ENCODE measurements at regions not wholly inside any gene's neighbourhood (a gene's known extent, or its start where the extent isn't known, plus 50 kb on each side); places are given as distances from the start of the nearest gene placed in this dataset.

GRCh38 chr15:20646529-20647142 is 105.0 kb upstream of the GOLGA6L6 start:
- no peak for DNase-seq
- Mint-ChIP-seq H3K4me3 (ENCODE audit: unreplicated experiment) (no peak overlapping the region), H3K36me3 (ENCODE audit: insufficient read depth, unreplicated experiment) (no peaks in the 10 kb centered on the region), H3K27me3 (ENCODE audit: insufficient read depth, unreplicated experiment) (peaks cover 16% of the 10 kb centered on the region), H3K4me1 (ENCODE audit: low read depth, unreplicated experiment) (no peaks in the 10 kb centered on the region), H3K9me3 (ENCODE audit: unreplicated experiment) (no peaks in the 10 kb centered on the region), H3K27ac (ENCODE audit: unreplicated experiment) (no peak overlapping the region)
- Histone ChIP-seq H3K9me3 (peaks cover 3% of the 10 kb centered on the region; the same call in 1 of the 2 replicates), H3K27me3 (replicated peaks; ENCODE audit: control insufficient read depth, insufficient read depth, low read length) (0 out of 2 replicates have a peak, but pooled peaks cover 1% of the 10 kb centered on the region), H3K36me3 (ENCODE audit: control insufficient read depth, insufficient read depth, low read length) (no peaks in the 10 kb centered on the region), H3K4me1 (no peaks in the 10 kb centered on the region), H3K4me3 (ENCODE audit: low read depth, low read length) (no peak overlapping the region)
- BruUV-seq (replicated peaks) = no TSS peak
- POLR2A ChIA-PET = no interaction called here
- CTCF ChIA-PET = no interaction called here
- TF ChIP-seq, protein P1, sequence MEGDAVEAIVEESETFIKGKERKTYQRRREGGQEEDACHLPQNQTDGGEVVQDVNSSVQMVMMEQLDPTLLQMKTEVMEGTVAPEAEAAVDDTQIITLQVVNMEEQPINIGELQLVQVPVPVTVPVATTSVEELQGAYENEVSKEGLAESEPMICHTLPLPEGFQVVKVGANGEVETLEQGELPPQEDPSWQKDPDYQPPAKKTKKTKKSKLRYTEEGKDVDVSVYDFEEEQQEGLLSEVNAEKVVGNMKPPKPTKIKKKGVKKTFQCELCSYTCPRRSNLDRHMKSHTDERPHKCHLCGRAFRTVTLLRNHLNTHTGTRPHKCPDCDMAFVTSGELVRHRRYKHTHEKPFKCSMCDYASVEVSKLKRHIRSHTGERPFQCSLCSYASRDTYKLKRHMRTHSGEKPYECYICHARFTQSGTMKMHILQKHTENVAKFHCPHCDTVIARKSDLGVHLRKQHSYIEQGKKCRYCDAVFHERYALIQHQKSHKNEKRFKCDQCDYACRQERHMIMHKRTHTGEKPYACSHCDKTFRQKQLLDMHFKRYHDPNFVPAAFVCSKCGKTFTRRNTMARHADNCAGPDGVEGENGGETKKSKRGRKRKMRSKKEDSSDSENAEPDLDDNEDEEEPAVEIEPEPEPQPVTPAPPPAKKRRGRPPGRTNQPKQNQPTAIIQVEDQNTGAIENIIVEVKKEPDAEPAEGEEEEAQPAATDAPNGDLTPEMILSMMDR (IDR thresholded peaks at IDR 0.05; ENCODE audit: insufficient read depth in 1 of 2, low read depth in 1 of 2, low read length in 1 of 2, severe bottlenecking in 1 of 2, unreplicated experiment in 1 of 2) = no peak
- intact Hi-C loops (cut with micrococcal nuclease; ENCODE audit: unreplicated experiment) = no loop called here

DNA sequence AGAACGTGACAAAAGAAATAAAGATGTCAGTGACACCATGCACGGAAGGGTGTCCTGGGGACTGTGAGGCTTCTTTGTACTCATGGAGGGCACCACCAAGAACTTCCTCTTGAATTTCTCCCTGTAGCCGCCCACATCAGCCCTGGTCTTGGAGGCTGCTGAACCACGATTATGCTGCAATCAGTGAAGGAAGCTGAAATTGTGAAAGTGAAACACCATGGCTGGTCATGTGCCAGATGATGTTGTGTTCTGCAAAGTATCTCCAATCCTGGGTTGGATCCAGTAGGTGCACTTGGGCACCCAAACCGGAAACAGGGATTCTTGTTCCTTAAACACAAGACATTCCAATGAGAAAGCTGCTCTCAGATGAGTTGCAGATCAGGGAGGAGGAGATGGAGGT is 104.4 kb upstream of the GOLGA6L6 start:
- Mint-ChIP-seq H3K4me1 (ENCODE audit: low read depth, unreplicated experiment) (no peaks in the 10 kb centered on the region), H3K27me3 (ENCODE audit: insufficient read depth, unreplicated experiment) (peaks cover 16% of the 10 kb centered on the region), H3K27ac (ENCODE audit: unreplicated experiment) (no peak overlapping the region), H3K36me3 (ENCODE audit: insufficient read depth, unreplicated experiment) (no peaks in the 10 kb centered on the region), H3K9me3 (ENCODE audit: unreplicated experiment) (no peaks in the 10 kb centered on the region), H3K4me3 (ENCODE audit: unreplicated experiment) (no peak overlapping the region)
- no TSS peak for BruUV-seq (replicated peaks)
- Histone ChIP-seq H3K4me3 (ENCODE audit: low read depth, low read length) (no peak overlapping the region), H3K36me3 (ENCODE audit: control insufficient read depth, insufficient read depth, low read length) (no peaks in the 10 kb centered on the region), H3K4me1 (no peaks in the 10 kb centered on the region), H3K27me3 (replicated peaks; ENCODE audit: control insufficient read depth, insufficient read depth, low read length) (0 out of 2 replicates have a peak, but pooled peaks cover 1% of the 10 kb centered on the region), H3K9me3 (peaks cover 3% of the 10 kb centered on the region; the same call in 1 of the 2 replicates)
- intact Hi-C loops (cut with micrococcal nuclease; ENCODE audit: unreplicated experiment) = no loop called here
- TF ChIP-seq, protein P1 (IDR thresholded peaks at IDR 0.05; ENCODE audit: insufficient read depth in 1 of 2, low read depth in 1 of 2, low read length in 1 of 2, severe bottlenecking in 1 of 2, unreplicated experiment in 1 of 2) = no peak
- ChIA-PET POLR2A (no interaction called here), CTCF (no interaction called here)
- DNase-seq = no peak

DNA sequence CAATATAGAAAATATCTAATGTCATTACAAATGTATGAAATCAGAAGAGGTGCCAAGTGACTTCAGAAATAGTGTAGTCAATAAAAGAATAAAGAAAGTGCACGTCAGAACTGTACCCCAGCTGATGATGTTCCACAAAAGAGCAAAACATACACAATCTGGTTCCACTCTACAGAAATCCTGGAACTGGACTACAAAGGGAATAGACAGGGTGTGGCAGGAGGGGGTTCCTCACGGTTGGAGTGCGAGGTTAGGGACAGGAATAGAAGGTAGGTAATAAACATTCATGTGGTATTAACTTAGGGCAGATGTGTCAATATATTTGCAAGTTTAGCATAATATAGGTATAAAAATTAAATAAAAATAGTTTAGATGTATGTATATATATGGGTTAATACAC is 103.3 kb upstream of the GOLGA6L6 start:
- Histone ChIP-seq H3K4me1 (no peaks in the 10 kb centered on the region), H3K27me3 (replicated peaks; ENCODE audit: control insufficient read depth, insufficient read depth, low read length) (0 out of 2 replicates have a peak, but pooled peaks cover 1% of the 10 kb centered on the region), H3K4me3 (ENCODE audit: low read depth, low read length) (no peak overlapping the region), H3K36me3 (ENCODE audit: control insufficient read depth, insufficient read depth, low read length) (no peaks in the 10 kb centered on the region), H3K9me3 (peaks cover 3% of the 10 kb centered on the region; the same call in 1 of the 2 replicates)
- POLR2A ChIA-PET = no interaction called here
- Mint-ChIP-seq H3K4me1 (ENCODE audit: low read depth, unreplicated experiment) (no peaks in the 10 kb centered on the region), H3K9me3 (ENCODE audit: unreplicated experiment) (no peaks in the 10 kb centered on the region), H3K27me3 (ENCODE audit: insufficient read depth, unreplicated experiment) (peaks cover 16% of the 10 kb centered on the region), H3K36me3 (ENCODE audit: insufficient read depth, unreplicated experiment) (no peaks in the 10 kb centered on the region), H3K4me3 (ENCODE audit: unreplicated experiment) (no peak overlapping the region), H3K27ac (ENCODE audit: unreplicated experiment) (no peak overlapping the region)
- CTCF ChIA-PET = no interaction called here
- intact Hi-C loops (cut with micrococcal nuclease; ENCODE audit: unreplicated experiment) = no loop called here
- no peak for DNase-seq
- TF ChIP-seq, protein P1 (IDR thresholded peaks at IDR 0.05; ENCODE audit: insufficient read depth in 1 of 2, low read depth in 1 of 2, low read length in 1 of 2, severe bottlenecking in 1 of 2, unreplicated experiment in 1 of 2) = no peak
- no TSS peak for BruUV-seq (replicated peaks)

All from Caco-2 (cell line).